ENCODE measurements at regions not wholly inside any gene's neighbourhood (a gene's known extent, or its start where the extent isn't known, plus 50 kb on each side); places are given as distances from the start of the nearest gene placed in this dataset.

DNA sequence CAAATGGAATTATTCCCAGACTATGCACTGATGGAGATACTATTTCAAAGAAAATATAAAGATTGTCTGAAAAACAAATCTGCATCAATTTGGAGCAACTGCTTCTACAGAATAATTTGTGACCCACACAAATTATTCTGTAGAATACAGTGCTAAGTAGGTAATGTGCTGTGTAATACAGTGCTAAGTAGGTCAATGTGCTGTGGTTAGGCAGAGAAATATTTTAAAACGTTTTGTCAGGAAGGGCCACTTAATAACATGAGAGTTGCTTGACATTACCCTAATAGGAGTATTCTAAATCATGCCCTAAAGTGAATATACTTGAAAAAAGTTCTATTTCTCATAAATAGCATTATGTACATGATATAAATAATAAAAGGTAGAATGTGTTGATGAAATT is 116.5 kb upstream of the KCND2 start:
- no peak for DNase-seq (ENCODE audit: extremely low spot score in 2 of 2)
- intact Hi-C loops (cut with DNase I) = no loop called here
- TF ChIP-seq POLR2AphosphoS5 (IDR thresholded peaks at IDR 0.05; ENCODE audit: insufficient read depth in 1 of 2, low read depth in 1 of 2) = no peak
- TF ChIP-seq, protein P1, sequence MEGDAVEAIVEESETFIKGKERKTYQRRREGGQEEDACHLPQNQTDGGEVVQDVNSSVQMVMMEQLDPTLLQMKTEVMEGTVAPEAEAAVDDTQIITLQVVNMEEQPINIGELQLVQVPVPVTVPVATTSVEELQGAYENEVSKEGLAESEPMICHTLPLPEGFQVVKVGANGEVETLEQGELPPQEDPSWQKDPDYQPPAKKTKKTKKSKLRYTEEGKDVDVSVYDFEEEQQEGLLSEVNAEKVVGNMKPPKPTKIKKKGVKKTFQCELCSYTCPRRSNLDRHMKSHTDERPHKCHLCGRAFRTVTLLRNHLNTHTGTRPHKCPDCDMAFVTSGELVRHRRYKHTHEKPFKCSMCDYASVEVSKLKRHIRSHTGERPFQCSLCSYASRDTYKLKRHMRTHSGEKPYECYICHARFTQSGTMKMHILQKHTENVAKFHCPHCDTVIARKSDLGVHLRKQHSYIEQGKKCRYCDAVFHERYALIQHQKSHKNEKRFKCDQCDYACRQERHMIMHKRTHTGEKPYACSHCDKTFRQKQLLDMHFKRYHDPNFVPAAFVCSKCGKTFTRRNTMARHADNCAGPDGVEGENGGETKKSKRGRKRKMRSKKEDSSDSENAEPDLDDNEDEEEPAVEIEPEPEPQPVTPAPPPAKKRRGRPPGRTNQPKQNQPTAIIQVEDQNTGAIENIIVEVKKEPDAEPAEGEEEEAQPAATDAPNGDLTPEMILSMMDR (IDR thresholded peaks at IDR 0.05) = no peak
- Histone ChIP-seq H3K9me3 (no peaks in the 10 kb centered on the region), H3K36me3 (no peaks in the 10 kb centered on the region), H3K4me3 (no peak overlapping the region), H3K4me1 (no peaks in the 10 kb centered on the region), H3K27ac (no peak overlapping the region), H3K27me3 (no peaks in the 10 kb centered on the region)

DNA sequence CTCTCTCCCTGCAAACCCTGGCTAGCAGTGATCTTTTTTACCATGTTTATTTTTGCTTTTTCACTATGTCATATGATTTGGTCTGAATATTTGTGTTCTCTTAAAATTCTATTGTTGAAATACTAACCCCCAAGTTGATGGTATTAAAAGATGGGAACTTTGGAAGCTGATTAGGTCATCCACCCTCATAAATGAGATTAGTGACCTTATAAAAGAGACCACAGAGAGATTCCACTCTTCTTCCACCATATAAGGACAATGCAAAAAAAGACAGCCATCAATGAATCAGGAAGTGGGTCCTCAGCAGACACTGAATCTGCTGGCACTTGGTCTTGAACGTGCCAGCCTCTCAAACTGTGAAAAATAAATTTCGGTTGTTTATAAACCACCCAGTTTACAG is 112.8 kb upstream of the KCND2 start:
- Histone ChIP-seq H3K27ac (no peak overlapping the region), H3K36me3 (no peaks in the 10 kb centered on the region), H3K4me3 (no peak overlapping the region), H3K9me3 (no peaks in the 10 kb centered on the region), H3K27me3 (no peaks in the 10 kb centered on the region), H3K4me1 (no peaks in the 10 kb centered on the region)
- no peak for DNase-seq (ENCODE audit: extremely low spot score in 2 of 2)
- intact Hi-C loops (cut with DNase I) = no loop called here
- no peak for TF ChIP-seq POLR2A (IDR thresholded peaks at IDR 0.05)
- TF ChIP-seq POLR2AphosphoS5 (IDR thresholded peaks at IDR 0.05; ENCODE audit: insufficient read depth in 1 of 2, low read depth in 1 of 2) = no peak
- TF ChIP-seq, protein P1 (IDR thresholded peaks at IDR 0.05) = no peak

DNA sequence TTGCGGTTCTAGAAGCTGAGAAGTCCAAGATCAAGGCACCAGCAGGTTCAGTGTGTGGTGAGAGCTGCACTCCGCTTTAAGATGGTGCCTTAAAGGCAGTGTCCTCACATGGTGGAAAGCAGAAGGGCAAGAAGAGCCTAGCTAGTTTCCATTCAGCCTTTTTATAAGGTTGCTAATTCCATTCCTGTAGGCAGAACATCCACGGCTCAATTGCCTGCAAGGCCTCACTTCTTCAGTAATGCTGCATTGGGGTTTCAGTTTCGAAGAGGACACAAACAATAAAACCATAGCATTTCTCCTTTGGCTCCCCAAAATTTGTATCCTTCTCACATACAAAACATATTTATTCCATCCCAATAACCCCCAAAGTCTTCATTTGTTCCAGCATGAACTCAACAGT is 109.5 kb upstream of the KCND2 start:
- no peak for DNase-seq (ENCODE audit: extremely low spot score in 2 of 2)
- H3K27ac ChIP-seq = no peak overlapping the region
- H3K36me3 ChIP-seq = no peaks in the 10 kb centered on the region
- H3K4me1 ChIP-seq = no peaks in the 10 kb centered on the region
- no peak overlapping the region for H3K4me3 ChIP-seq
- H3K27me3 ChIP-seq = no peaks in the 10 kb centered on the region
- TF ChIP-seq POLR2A (IDR thresholded peaks at IDR 0.05) = no peak
- TF ChIP-seq, protein P1 (IDR thresholded peaks at IDR 0.05) = no peak
- no peak for TF ChIP-seq POLR2AphosphoS5 (IDR thresholded peaks at IDR 0.05; ENCODE audit: insufficient read depth in 1 of 2, low read depth in 1 of 2)
- intact Hi-C loops (cut with DNase I) = no loop called here
- H3K9me3 ChIP-seq = no peaks in the 10 kb centered on the region

DNA sequence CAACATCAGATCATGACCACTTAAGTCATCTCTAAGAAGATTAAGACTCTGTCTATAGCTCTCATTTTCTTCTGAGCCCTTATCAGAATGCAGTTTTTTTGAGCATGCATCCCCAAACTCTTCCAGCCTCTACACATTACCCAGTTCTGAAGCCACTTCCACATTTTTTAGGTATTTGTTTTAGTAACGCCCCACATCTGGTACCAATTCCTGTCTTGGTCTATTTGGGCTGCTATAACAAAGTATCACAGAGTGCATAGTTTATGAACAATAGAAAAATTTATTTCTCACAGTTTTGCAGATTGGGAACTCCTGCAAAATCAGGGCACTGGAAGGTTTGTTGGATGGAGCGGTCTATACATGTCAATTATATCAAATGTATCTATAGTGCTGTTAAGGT is 107.7 kb upstream of the KCND2 start:
- H3K4me3 ChIP-seq = no peak overlapping the region
- DNase-seq (ENCODE audit: extremely low spot score in 2 of 2) = no peak
- no peaks in the 10 kb centered on the region for H3K36me3 ChIP-seq
- no peaks in the 10 kb centered on the region for H3K9me3 ChIP-seq
- intact Hi-C loops (cut with DNase I) = no loop called here
- H3K4me1 ChIP-seq = no peaks in the 10 kb centered on the region
- no peak overlapping the region for H3K27ac ChIP-seq
- TF ChIP-seq, protein P1 (IDR thresholded peaks at IDR 0.05) = no peak
- TF ChIP-seq POLR2AphosphoS5 (IDR thresholded peaks at IDR 0.05; ENCODE audit: insufficient read depth in 1 of 2, low read depth in 1 of 2) = no peak
- no peak for TF ChIP-seq POLR2A (IDR thresholded peaks at IDR 0.05)
- no peaks in the 10 kb centered on the region for H3K27me3 ChIP-seq

DNA sequence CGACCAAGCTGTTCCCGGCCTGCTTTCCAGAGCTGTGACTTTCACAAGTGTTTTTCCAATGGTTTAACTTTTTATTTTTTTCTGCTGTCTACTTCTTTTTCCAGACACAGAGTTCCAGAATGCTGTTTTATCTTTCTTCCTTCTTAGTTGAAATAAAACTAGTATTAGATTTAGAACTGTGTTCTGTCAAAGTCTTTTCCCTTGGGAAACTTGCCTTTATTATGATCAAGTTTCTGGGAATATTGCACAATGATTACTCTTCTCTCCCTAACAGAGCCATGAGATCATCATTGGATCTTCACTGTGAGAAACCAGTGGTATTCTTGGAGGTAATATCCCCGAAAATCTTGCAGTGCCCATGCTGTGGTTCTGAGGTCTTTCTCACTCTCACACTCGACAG is 104.9 kb upstream of the KCND2 start:
- Histone ChIP-seq H3K9me3 (no peaks in the 10 kb centered on the region), H3K27me3 (no peaks in the 10 kb centered on the region), H3K27ac (peak overlapping the region; percentile 83), H3K4me1 (peaks cover 13% of the 10 kb centered on the region), H3K4me3 (no peak overlapping the region), H3K36me3 (no peaks in the 10 kb centered on the region)
- DNase-seq (ENCODE audit: extremely low spot score in 2 of 2) = no peak
- intact Hi-C loops (cut with DNase I) = no loop called here
- TF ChIP-seq, protein P1 (IDR thresholded peaks at IDR 0.05) = no peak
- no peak for TF ChIP-seq POLR2A (IDR thresholded peaks at IDR 0.05)
- no peak for TF ChIP-seq POLR2AphosphoS5 (IDR thresholded peaks at IDR 0.05; ENCODE audit: insufficient read depth in 1 of 2, low read depth in 1 of 2)

Data from vagina (tissue), 2 donors.